Breast epithelium (tissue), 4 donors: ENCODE measurements at regions not wholly inside any gene's neighbourhood (a gene's known extent, or its start where the extent isn't known, plus 50 kb on each side); places are given as distances from the start of the nearest gene placed in this dataset.
"Not testable (repeated sequence)": the region's sequence is repeated elsewhere in the genome, so short reads cannot be mapped to it uniquely, and the experiment has no call there.

Experiments used
- DNase-seq, 2 donors: peaks; one replicate each; pipeline ENCODE4 v3.0.0-alpha.2; 2019; ENCODE audit warnings: low spot score in 2 of 2
- H3K27ac ChIP-seq, 2 donors: fragments of 200-600 bp; sonication (generic) in 1 of 2; one replicate each; pipeline ENCODE4 v1.5.1; 2016 to 2019; ENCODE audit warnings: mild to moderate bottlenecking in 1 of 2
- H3K27me3 ChIP-seq, 2 donors: fragments of 200-600 bp; sonication (generic) in 1 of 2; one replicate each; pipeline versions ENCODE4 v1.5.1 to v1.6.0; 2017 to 2019; ENCODE audit warnings: control low read depth in 1 of 2, mild to moderate bottlenecking in 1 of 2
- H3K36me3 ChIP-seq: fragments of 200-600 bp; one replicate; pipeline ENCODE4 v1.5.1; 2019
- H3K4me1 ChIP-seq, 2 donors: fragments of 200-600 bp; sonication (generic); one replicate each; pipeline ENCODE4 v1.5.1; 2016 to 2019; ENCODE audit warnings: control low read depth in 1 of 2
- H3K4me3 ChIP-seq, 3 donors: fragments of 200-600 bp; sonication (generic); 1 replicate in 2 of 3; 2 replicates in 1 of 3; pipeline ENCODE4 v1.5.1; 2016 to 2019; ENCODE audit warnings: mild to moderate bottlenecking in 3 of 3, moderate library complexity in 2 of 3
- H3K9me3 ChIP-seq, 2 donors: fragments of 200-600 bp; sonication (generic) in 1 of 2; one replicate each; pipeline ENCODE4 v1.5.1; 2016 to 2019; ENCODE audit warnings: control low read depth in 1 of 2
- POLR2A ChIP-seq: fragments of 450-650 bp; IDR thresholded peaks from one replicate; pipeline ENCODE4 v1.6.1; 2016; ENCODE audit warnings: antibody characterized with exemption, mild to moderate bottlenecking, moderate library complexity
- POLR2AphosphoS5 ChIP-seq, 3 donors: sonication (generic); formaldehyde crosslinking; IDR thresholded peaks; one replicate each; pipeline ENCODE4 v1.6.1; 2017; ENCODE audit warnings: antibody characterized with exemption in 3 of 3
- intact Hi-C: fragments of 100-400 bp; cut with DNase I; formaldehyde crosslinking; loops from one replicate; pipeline ENCODE4 v1.15.1; 2023; ENCODE audit warnings: low total_unique reads
- TF ChIP-seq, protein P1 (sequence below), 3 donors: fragments of 450-650 bp; IDR thresholded peaks; one replicate each; pipeline ENCODE4 v1.5.1; 2016 to 2017; ENCODE audit warnings: antibody characterized with exemption in 3 of 3, mild to moderate bottlenecking in 3 of 3, moderate library complexity in 3 of 3

DNA sequence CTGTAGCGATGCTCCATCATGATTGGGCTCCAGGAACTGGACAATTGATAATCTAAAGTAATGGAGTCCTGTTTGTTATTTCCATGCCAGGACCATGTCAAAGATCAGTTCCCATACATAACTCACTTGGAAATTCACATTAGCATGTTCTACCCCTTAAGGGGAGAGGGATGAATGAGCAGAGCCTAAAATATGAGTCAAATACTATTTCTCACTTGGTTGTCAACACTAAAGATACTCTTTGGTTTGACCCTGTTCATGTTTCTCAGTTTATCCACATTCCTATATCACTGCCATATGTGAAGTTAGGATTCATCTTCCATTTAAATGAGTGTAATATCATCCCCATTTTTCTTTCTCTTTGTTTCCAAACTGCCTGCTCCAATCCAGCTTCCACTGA, 321.6 kb upstream of the PAPPA start:
- Histone ChIP-seq H3K9me3 (no peaks in the 10 kb centered on the region), H3K4me1 (no peaks in the 10 kb centered on the region), H3K27me3 (no peaks in the 10 kb centered on the region), H3K4me3 (no peak overlapping the region), H3K27ac (no peak overlapping the region), H3K36me3 (no peaks in the 10 kb centered on the region)
- intact Hi-C loops, result no loop called here
- no peak for DNase-seq
- TF ChIP-seq, protein P1, sequence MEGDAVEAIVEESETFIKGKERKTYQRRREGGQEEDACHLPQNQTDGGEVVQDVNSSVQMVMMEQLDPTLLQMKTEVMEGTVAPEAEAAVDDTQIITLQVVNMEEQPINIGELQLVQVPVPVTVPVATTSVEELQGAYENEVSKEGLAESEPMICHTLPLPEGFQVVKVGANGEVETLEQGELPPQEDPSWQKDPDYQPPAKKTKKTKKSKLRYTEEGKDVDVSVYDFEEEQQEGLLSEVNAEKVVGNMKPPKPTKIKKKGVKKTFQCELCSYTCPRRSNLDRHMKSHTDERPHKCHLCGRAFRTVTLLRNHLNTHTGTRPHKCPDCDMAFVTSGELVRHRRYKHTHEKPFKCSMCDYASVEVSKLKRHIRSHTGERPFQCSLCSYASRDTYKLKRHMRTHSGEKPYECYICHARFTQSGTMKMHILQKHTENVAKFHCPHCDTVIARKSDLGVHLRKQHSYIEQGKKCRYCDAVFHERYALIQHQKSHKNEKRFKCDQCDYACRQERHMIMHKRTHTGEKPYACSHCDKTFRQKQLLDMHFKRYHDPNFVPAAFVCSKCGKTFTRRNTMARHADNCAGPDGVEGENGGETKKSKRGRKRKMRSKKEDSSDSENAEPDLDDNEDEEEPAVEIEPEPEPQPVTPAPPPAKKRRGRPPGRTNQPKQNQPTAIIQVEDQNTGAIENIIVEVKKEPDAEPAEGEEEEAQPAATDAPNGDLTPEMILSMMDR (IDR thresholded peaks at IDR 0.05), result no peak
- TF ChIP-seq POLR2A, result no peak
- TF ChIP-seq POLR2AphosphoS5 (IDR thresholded peaks at IDR 0.05), result no peak

DNA sequence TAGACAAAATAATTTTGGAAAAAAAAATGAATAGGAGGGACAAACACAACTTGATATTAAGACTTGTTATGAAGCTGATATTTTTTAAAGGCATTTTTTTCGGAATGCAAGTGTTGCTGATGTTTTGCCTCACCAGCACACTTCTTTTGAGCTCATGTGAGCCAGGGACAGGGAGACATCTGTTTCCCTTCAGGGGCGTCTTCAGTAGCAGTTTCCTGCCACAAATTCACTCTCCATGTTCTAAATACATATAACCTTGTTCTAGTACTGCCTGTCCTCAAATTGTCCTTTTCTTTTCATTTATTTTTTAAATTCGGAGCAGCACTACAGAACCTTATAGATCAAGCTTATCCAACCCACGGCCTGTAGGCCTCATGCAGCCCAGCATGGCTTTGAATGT, 316.0 kb upstream of the PAPPA start:
- no peaks in the 10 kb centered on the region for H3K4me1 ChIP-seq
- H3K27ac ChIP-seq, result no peak overlapping the region
- H3K27me3 ChIP-seq, result no peaks in the 10 kb centered on the region
- no peak for DNase-seq
- no peak overlapping the region for H3K4me3 ChIP-seq
- intact Hi-C loops, result no loop called here
- no peaks in the 10 kb centered on the region for H3K9me3 ChIP-seq
- TF ChIP-seq POLR2A, result no peak
- no peak for TF ChIP-seq POLR2AphosphoS5 (IDR thresholded peaks at IDR 0.05)
- TF ChIP-seq, protein P1 (IDR thresholded peaks at IDR 0.05), result no peak
- no peaks in the 10 kb centered on the region for H3K36me3 ChIP-seq

DNA sequence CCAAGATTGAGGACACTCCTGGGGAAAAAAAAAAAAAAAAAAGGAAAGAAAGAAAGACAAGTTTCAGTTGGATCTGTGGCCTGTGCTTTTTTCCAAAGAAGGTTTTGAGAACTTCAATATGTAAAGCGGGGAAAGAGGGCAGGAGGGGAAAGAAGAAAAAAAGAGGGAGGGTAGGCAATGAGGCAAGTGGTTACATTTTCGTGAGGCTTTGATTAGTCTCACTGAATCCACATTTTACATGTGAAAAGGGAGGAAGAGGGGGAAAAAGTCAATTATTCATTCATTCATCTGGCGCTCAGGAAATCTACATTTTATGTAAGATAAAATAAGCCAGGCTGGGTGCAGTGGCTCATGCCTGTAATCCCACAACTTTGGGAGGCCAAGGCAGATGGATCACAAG, 315.2 kb upstream of the PAPPA start:
- H3K4me3 ChIP-seq, result no peak overlapping the region
- H3K27me3 ChIP-seq, result no peaks in the 10 kb centered on the region
- H3K36me3 ChIP-seq, result no peaks in the 10 kb centered on the region
- no peaks in the 10 kb centered on the region for H3K9me3 ChIP-seq
- H3K4me1 ChIP-seq, result no peaks in the 10 kb centered on the region
- no peak overlapping the region for H3K27ac ChIP-seq
- DNase-seq, result no peak
- TF ChIP-seq POLR2AphosphoS5 (IDR thresholded peaks at IDR 0.05) (no peak), POLR2A (no peak)
- TF ChIP-seq, protein P1 (IDR thresholded peaks at IDR 0.05), result no peak
- intact Hi-C loops, result no loop called here

DNA sequence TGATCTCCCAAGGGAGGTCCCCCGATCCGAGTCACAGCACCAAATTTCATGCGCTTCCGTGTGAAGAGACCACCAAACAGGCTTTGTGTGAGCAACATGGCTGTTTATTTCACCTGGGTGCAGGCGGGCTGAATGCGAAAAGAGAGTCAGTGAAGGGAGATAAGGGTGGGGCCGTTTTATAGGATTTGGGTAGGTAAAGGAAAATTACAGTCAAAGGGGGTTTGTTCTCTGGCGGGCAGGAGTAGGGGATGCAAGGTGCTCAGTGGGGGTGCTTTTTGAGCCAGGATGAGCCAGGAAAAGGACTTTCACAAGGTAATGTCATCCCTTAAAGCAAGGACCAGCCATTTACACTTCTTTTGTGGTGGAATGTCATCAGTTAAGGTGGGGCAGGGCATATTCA, 309.2 kb upstream of the PAPPA start:
- DNase-seq, H3K27ac ChIP-seq, H3K4me1 ChIP-seq, intact Hi-C loops, H3K4me3 ChIP-seq, H3K27me3 ChIP-seq, H3K36me3 ChIP-seq, H3K9me3 ChIP-seq: not testable (repeated sequence)

DNA sequence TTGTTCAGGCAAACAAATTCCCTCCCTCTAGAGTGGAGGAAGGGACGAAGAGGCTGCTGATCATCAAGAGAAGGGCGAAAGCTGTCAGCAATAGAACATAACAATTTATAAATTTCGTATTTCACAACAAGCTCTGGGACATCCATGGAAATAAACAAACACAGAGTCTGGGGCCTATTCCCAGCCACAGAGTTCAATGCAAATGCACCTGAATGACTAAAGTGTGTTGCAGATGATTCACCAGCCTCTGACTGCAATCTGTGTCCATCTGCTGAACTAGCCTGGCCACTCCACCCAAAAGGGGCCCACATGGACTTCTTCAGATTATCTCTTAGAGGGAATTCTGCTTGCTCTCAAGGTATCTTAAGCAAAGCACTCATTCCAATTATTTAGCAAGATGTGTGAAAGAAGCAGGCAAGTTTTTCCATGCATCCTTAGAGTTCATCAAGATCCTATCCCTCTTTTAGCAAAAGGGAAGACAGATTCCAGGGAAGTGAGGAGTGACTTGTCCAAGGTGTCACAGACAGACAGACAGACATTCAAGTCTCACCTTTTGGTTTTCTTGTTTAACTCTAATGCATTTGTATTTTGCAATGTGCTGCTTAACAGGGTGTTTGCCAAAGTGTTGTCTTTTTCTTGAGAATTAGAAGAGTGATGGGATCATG, 307.8 kb upstream of the PAPPA start:
- intact Hi-C loops, result no loop called here
- Histone ChIP-seq H3K27ac (no peak overlapping the region), H3K27me3 (no peaks in the 10 kb centered on the region), H3K36me3 (no peaks in the 10 kb centered on the region), H3K9me3 (no peaks in the 10 kb centered on the region), H3K4me1 (no peaks in the 10 kb centered on the region), H3K4me3 (no peak overlapping the region)
- DNase-seq, result no peak
- no peak for TF ChIP-seq POLR2AphosphoS5 (IDR thresholded peaks at IDR 0.05)
- TF ChIP-seq POLR2A, result no peak
- TF ChIP-seq, protein P1 (IDR thresholded peaks at IDR 0.05), result no peak

DNA sequence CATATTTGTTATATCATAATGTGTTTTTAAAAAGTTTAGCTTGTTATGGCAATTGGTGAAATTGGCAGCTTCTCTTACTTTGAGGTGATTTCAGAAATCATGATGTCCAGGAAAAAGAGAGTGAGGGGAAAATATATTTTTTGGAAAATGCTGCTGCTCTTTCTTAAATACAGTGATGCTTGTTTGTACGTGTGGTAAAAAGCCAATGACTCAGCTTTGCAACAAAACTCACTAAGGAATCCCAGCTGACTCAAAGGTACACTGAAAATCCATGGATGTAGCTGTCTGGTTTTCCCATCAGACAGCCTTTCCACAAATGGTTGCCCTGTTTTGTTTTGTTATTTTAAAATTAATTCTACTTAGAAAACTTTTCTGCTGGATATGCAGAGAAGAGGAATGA, 306.4 kb upstream of the PAPPA start:
- intact Hi-C loops, result no loop called here
- Histone ChIP-seq H3K27ac (no peak overlapping the region), H3K27me3 (no peaks in the 10 kb centered on the region), H3K9me3 (no peaks in the 10 kb centered on the region), H3K36me3 (no peaks in the 10 kb centered on the region), H3K4me1 (no peaks in the 10 kb centered on the region), H3K4me3 (no peak overlapping the region)
- DNase-seq, result no peak
- TF ChIP-seq POLR2AphosphoS5 (IDR thresholded peaks at IDR 0.05) (no peak), POLR2A (no peak)
- TF ChIP-seq, protein P1 (IDR thresholded peaks at IDR 0.05), result no peak
